ENCODE measurements at regions not wholly inside any gene's neighbourhood (a gene's known extent, or its start where the extent isn't known, plus 50 kb on each side); places are given as distances from the start of the nearest gene placed in this dataset.
A peak's percentile ranks its signal among the peaks of the same experiment; 100 is the strongest.
"Not testable (repeated sequence)": the region's sequence is repeated elsewhere in the genome, so short reads cannot be mapped to it uniquely, and the experiment has no call there.

DNA sequence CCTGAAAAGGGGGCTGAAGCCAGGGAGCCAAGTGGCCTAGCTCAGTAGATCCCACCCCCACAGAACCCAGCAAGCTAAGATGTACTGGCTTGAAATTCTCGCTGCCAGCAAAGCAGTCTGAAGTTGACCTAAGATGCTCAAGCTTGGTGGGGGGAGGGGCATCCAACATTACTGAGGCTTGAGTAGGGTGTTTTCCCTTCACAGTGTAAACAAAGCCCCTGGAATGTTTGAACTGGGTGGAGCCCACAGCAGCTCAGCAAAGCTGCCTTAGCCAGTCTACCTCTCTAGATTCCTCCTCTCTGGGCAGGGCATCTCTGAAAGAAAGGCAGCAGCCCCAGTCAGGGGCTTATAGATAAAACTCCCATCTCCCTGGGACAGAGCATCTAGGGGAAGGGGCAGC is 187.4 kb upstream of the AGTR2 start:
- H3K79me2 ChIP-seq (ENCODE audit: insufficient read depth, low read length); H4K20me1 ChIP-seq (ENCODE audit: insufficient read depth, low read length); CTCF ChIA-PET (ENCODE audit: low intra/inter-chr PET ratio, low total read pairs); H3K4me2 ChIP-seq (ENCODE audit: low read depth, low read length); H3K27me3 ChIP-seq (ENCODE audit: control insufficient read depth in 1 of 2, insufficient read depth in 2 of 2, low read length in 2 of 2); H3K4me3 ChIP-seq (replicated peaks in 1 of 3; ENCODE audit: insufficient read depth in 1 of 3, low read depth in 2 of 3, low read length in 3 of 3); H2AFZ ChIP-seq (ENCODE audit: low read length); H3K27ac ChIP-seq (ENCODE audit: extremely low read length, insufficient read depth, low read length); FAIRE-seq; BruUV-seq (replicated peaks); ATAC-seq; POLR2A ChIA-PET; H3K36me3 ChIP-seq (replicated peaks in 1 of 2; ENCODE audit: control insufficient read depth in 1 of 2, insufficient read depth in 2 of 2, low read length in 2 of 2); H3K9me3 ChIP-seq (ENCODE audit: low read length); in situ Hi-C loops (cut with HindIII; ENCODE audit: extremely low pct_ligation_motif_present, low pct_unique_long_range_greater_than_20kb); H3K4me1 ChIP-seq (ENCODE audit: insufficient read depth, low read length); H3K9ac ChIP-seq (ENCODE audit: insufficient read depth, low read depth, low read length): not testable (repeated sequence)
- TF ChIP-seq, protein P1, sequence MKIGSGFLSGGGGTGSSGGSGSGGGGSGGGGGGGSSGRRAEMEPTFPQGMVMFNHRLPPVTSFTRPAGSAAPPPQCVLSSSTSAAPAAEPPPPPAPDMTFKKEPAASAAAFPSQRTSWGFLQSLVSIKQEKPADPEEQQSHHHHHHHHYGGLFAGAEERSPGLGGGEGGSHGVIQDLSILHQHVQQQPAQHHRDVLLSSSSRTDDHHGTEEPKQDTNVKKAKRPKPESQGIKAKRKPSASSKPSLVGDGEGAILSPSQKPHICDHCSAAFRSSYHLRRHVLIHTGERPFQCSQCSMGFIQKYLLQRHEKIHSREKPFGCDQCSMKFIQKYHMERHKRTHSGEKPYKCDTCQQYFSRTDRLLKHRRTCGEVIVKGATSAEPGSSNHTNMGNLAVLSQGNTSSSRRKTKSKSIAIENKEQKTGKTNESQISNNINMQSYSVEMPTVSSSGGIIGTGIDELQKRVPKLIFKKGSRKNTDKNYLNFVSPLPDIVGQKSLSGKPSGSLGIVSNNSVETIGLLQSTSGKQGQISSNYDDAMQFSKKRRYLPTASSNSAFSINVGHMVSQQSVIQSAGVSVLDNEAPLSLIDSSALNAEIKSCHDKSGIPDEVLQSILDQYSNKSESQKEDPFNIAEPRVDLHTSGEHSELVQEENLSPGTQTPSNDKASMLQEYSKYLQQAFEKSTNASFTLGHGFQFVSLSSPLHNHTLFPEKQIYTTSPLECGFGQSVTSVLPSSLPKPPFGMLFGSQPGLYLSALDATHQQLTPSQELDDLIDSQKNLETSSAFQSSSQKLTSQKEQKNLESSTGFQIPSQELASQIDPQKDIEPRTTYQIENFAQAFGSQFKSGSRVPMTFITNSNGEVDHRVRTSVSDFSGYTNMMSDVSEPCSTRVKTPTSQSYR (CRISPR knock-in tag; IDR thresholded peaks at IDR 0.05; ENCODE audit: borderline replicate concordance), result peak; percentile 71; the same call in 1 of the 2 replicates
- intact Hi-C loops (cut with micrococcal nuclease; ENCODE audit: unreplicated experiment), result loop anchor here (10.0 kb wide), 1 partner anchor 222 kb away; no protein-coding TSS in a partner anchor
- WGBS (ENCODE audit: low lambda C conversion rate), result no CpG with 5 or more reads among the region's 1 CpG
- peak; percentile 15 for DNase-seq (ENCODE audit: low spot score)

DNA sequence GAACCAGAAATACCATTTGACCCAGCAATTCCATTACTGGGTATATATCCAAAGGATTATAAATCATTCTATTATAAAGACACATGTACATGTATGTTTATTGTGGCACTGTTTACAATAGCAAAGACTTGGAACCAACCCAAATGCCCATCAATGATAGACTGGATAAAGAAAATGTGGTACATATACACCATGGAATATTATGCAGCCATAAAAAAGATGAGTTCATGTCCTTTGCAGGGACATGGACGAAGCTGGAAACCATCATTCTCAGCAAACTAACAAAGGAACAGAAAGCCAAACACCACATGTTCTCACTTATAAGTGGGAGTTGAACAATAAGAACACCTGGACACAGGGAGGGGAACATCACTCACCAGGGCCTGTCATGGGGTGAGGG is 183.1 kb upstream of the AGTR2 start:
- H2AFZ ChIP-seq (ENCODE audit: low read length); ATAC-seq; H3K27ac ChIP-seq (ENCODE audit: extremely low read length, insufficient read depth, low read length); in situ Hi-C loops (cut with HindIII; ENCODE audit: extremely low pct_ligation_motif_present, low pct_unique_long_range_greater_than_20kb); H3K27me3 ChIP-seq (ENCODE audit: control insufficient read depth in 1 of 2, insufficient read depth in 2 of 2, low read length in 2 of 2); H3K79me2 ChIP-seq (ENCODE audit: insufficient read depth, low read length); H4K20me1 ChIP-seq (ENCODE audit: insufficient read depth, low read length); BruUV-seq (replicated peaks); DNase-seq (ENCODE audit: low spot score); POLR2A ChIA-PET; FAIRE-seq; H3K36me3 ChIP-seq (replicated peaks in 1 of 2; ENCODE audit: control insufficient read depth in 1 of 2, insufficient read depth in 2 of 2, low read length in 2 of 2); H3K9ac ChIP-seq (ENCODE audit: insufficient read depth, low read depth, low read length); H3K4me2 ChIP-seq (ENCODE audit: low read depth, low read length); H3K4me1 ChIP-seq (ENCODE audit: insufficient read depth, low read length); H3K4me3 ChIP-seq (replicated peaks in 1 of 3; ENCODE audit: insufficient read depth in 1 of 3, low read depth in 2 of 3, low read length in 3 of 3); CTCF ChIA-PET (ENCODE audit: low intra/inter-chr PET ratio, low total read pairs); H3K9me3 ChIP-seq (ENCODE audit: low read length): not testable (repeated sequence)
- intact Hi-C loops (cut with micrococcal nuclease; ENCODE audit: unreplicated experiment), result loop anchor here (10.0 kb wide), 1 partner anchor 217 kb away; no protein-coding TSS in a partner anchor
- WGBS (ENCODE audit: low lambda C conversion rate), result 0% methylated on average over 1 of the region's 1 CpG
